ENCODE measurements at regions not wholly inside any gene's neighbourhood (a gene's known extent, or its start where the extent isn't known, plus 50 kb on each side); places are given as distances from the start of the nearest gene placed in this dataset.

- TF ChIP-seq CTCF (IDR thresholded peaks at IDR 0.05; ENCODE audit: low read depth, low read length, missing input control) (no peak), YY1 (IDR thresholded peaks at IDR 0.05) (no peak), ATF3 (IDR thresholded peaks at IDR 0.05) (no peak), TAF1 (conservative IDR thresholded peaks at IDR 0.05) (no peak), NR2F2 (IDR thresholded peaks at IDR 0.05) (no peak)
- TF ChIP-seq, protein P1, sequence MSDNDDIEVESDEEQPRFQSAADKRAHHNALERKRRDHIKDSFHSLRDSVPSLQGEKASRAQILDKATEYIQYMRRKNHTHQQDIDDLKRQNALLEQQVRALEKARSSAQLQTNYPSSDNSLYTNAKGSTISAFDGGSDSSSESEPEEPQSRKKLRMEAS (IDR thresholded peaks at IDR 0.05) = no peak
- TF ChIP-seq, protein P2, sequence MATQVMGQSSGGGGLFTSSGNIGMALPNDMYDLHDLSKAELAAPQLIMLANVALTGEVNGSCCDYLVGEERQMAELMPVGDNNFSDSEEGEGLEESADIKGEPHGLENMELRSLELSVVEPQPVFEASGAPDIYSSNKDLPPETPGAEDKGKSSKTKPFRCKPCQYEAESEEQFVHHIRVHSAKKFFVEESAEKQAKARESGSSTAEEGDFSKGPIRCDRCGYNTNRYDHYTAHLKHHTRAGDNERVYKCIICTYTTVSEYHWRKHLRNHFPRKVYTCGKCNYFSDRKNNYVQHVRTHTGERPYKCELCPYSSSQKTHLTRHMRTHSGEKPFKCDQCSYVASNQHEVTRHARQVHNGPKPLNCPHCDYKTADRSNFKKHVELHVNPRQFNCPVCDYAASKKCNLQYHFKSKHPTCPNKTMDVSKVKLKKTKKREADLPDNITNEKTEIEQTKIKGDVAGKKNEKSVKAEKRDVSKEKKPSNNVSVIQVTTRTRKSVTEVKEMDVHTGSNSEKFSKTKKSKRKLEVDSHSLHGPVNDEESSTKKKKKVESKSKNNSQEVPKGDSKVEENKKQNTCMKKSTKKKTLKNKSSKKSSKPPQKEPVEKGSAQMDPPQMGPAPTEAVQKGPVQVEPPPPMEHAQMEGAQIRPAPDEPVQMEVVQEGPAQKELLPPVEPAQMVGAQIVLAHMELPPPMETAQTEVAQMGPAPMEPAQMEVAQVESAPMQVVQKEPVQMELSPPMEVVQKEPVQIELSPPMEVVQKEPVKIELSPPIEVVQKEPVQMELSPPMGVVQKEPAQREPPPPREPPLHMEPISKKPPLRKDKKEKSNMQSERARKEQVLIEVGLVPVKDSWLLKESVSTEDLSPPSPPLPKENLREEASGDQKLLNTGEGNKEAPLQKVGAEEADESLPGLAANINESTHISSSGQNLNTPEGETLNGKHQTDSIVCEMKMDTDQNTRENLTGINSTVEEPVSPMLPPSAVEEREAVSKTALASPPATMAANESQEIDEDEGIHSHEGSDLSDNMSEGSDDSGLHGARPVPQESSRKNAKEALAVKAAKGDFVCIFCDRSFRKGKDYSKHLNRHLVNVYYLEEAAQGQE (IDR thresholded peaks at IDR 0.05) = no peak
These were observed 189.8 kb downstream of the C9orf50 start for GRCh38 chr9:129430940-129431643.
